Astrocyte of the cerebellum (primary cell): ENCODE measurements at regions not wholly inside any gene's neighbourhood (a gene's known extent, or its start where the extent isn't known, plus 50 kb on each side); places are given as distances from the start of the nearest gene placed in this dataset.

Source experiments
- DNase-seq: peaks from one replicate; pipeline ENCODE4 v3.0.0-alpha.2; 2011; ENCODE audit warnings: low read depth
- H3K4me3 ChIP-seq: 2 replicates; pipeline ENCODE4 v1.5.1; 2011; ENCODE audit warnings: mild to moderate bottlenecking, low read depth, low read length, moderate library complexity
- CTCF ChIP-seq: IDR thresholded peaks from 2 replicates; pipeline ENCODE4 v1.5.1; 2012; ENCODE audit warnings: low read length, low read depth, moderate library complexity, mild to moderate bottlenecking; ENCODE audit errors: missing control alignments
- in situ Hi-C: cut with HindIII; loops from 2 replicates; pipeline ENCODE4 v1.10.0; 2017; ENCODE audit warnings: low sequenced_read_pairs

- no peak for DNase-seq
- TF ChIP-seq CTCF: no peak
- H3K4me3 ChIP-seq: no peak overlapping the region
- in situ Hi-C loops: no loop called here
Measured at GRCh38 chr10:3928078-3928477, 143.1 kb upstream of the KLF6 start.

GRCh38 chr10:3926675-3927525 lies 141.9 kb upstream of the KLF6 start:
- no peak for DNase-seq
- no peak overlapping the region for H3K4me3 ChIP-seq
- in situ Hi-C loops: no loop called here
- no peak for TF ChIP-seq CTCF

- DNase-seq: peak; percentile 27
- in situ Hi-C loops: no loop called here
- no peak for TF ChIP-seq CTCF
- no peak overlapping the region for H3K4me3 ChIP-seq
Measured at GRCh38 chr10:3926258-3926657, 141.2 kb upstream of the KLF6 start.

GRCh38 chr10:3925184-3925583 lies 140.2 kb upstream of the KLF6 start:
- H3K4me3 ChIP-seq: no peak overlapping the region
- no peak for DNase-seq
- TF ChIP-seq CTCF: no peak
- in situ Hi-C loops: no loop called here

- in situ Hi-C loops: no loop called here
- no peak for TF ChIP-seq CTCF
- DNase-seq: peak; percentile 83
- H3K4me3 ChIP-seq: no peak overlapping the region
Measured at GRCh38 chr10:3924344-3924743, 139.3 kb upstream of the KLF6 start.

GRCh38 chr10:3923033-3923432 lies 138.0 kb upstream of the KLF6 start:
- no peak overlapping the region for H3K4me3 ChIP-seq
- no peak for DNase-seq
- TF ChIP-seq CTCF: no peak
- in situ Hi-C loops: no loop called here
